Kidney (tissue), 13 donors: ENCODE measurements at regions not wholly inside any gene's neighbourhood (a gene's known extent, or its start where the extent isn't known, plus 50 kb on each side); places are given as distances from the start of the nearest gene placed in this dataset.
"Not testable (repeated sequence)": the region's sequence is repeated elsewhere in the genome, so short reads cannot be mapped to it uniquely, and the experiment has no call there.

Experiments
- DNase-seq, 5 donors: peaks; one replicate each; pipeline ENCODE4 v3.0.0-alpha.2; 2013 to 2020
- FAIRE-seq: peaks from 2 replicates; lab custom pipeline; 2012; peaks lifted over from hg19 to GRCh38; lab: Jason Lieb, UNC
- H3K27ac ChIP-seq, 2 donors: one replicate each; pipeline ENCODE4 v1.7.0; 2013; ENCODE audit warnings: low read depth in 2 of 2, low read length in 2 of 2, inconsistent platforms in 1 of 2
- H3K27me3 ChIP-seq: one replicate; pipeline ENCODE4 v1.7.1; 2013; ENCODE audit warnings: low read length, inconsistent platforms; ENCODE audit not compliant: control insufficient read depth, insufficient read depth
- H3K36me3 ChIP-seq, 3 donors: one replicate each; pipeline versions ENCODE4 v1.7.0 to v1.7.1; 2013; ENCODE audit warnings: low read length in 3 of 3, control low read depth in 1 of 3, inconsistent platforms in 1 of 3; ENCODE audit not compliant: insufficient read depth in 3 of 3, control insufficient read depth in 2 of 3
- H3K4me1 ChIP-seq, 3 donors: one replicate each; pipeline versions ENCODE4 v1.7.0 to v1.7.1; 2013; ENCODE audit warnings: low read length in 3 of 3, inconsistent platforms in 1 of 3, low read depth in 1 of 3; ENCODE audit not compliant: control insufficient read depth in 2 of 3, insufficient read depth in 2 of 3
- H3K4me3 ChIP-seq, 3 donors: one replicate each; pipeline versions ENCODE4 v1.7.0 to v1.8.1; 2013; ENCODE audit warnings: low read length in 3 of 3, control low read depth in 1 of 3, inconsistent platforms in 1 of 3
- H3K9ac ChIP-seq, 3 donors: one replicate each; pipeline versions ENCODE4 v1.7.0 to v1.7.1; 2013; ENCODE audit warnings: low read length in 3 of 3, control low read depth in 1 of 3, inconsistent platforms in 1 of 3
- H3K9me3 ChIP-seq, 3 donors: one replicate each; pipeline versions ENCODE4 v1.7.0 to v1.7.1; 2013; ENCODE audit warnings: low read length in 3 of 3, control low read depth in 1 of 3, inconsistent platforms in 1 of 3; ENCODE audit not compliant: control insufficient read depth in 2 of 3, insufficient read depth in 1 of 3
- CTCF ChIP-seq: IDR thresholded peaks from 3 replicates; pipeline ENCODE4 v1.5.1; 2012; ENCODE audit warnings: mild to moderate bottlenecking, moderate library complexity, borderline replicate concordance; ENCODE audit not compliant: insufficient read depth; ENCODE audit errors: extremely low read depth
- intact Hi-C: fragments of 100-400 bp; cut with DNase I; formaldehyde crosslinking; loops from one replicate; pipeline ENCODE4 v1.11.1; 2022
- donor health status: control.
- donor health status: control.
- donor health status: control.
- donor health status: control.
- donor health status: control.
- donor health status: DM: yes; HTN: yes; CAD: no.
- donor health status: Normal renal cell carcinoma (clear cell type).

DNA sequence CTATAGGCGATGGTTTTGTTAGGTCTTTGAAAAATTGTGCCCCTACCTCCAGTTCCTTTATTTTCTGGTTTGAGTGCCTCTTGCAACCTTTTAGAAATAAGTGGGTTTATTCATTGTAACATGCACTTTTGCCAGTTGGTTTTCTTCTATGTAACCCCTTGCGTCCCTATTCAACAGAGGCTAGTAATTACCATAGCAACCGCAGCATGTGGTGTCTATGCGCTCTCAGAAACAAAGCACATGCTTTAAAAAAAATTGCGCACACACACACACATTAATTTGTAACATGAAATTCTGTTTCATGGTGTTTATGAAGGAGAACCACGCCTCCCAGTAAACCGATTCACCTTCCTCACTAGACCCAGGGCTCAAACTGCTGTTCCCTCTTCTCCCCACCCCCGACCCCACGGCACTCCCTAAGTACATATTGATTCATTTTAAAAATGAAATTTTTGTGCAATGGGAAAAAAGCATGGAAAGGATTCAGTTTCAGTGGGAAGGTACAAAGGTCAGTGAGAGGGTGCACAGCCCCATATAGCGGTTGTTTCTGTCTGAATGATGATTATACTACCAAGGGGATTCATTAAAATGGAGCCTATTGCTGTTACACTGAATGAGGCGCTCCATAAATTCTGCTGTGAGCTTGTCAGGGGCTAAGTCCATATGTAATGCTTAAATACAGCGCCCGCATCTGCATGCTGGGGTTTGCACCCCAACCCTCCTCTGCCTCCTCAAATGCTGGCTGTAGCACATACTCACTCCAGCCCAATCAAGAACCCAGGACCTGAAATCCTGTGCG, 206.9 kb downstream of the ICOS start:
- Histone ChIP-seq H3K9me3 (no peaks in the 10 kb centered on the region), H3K27ac (no peak overlapping the region), H3K9ac (no peak overlapping the region), H3K36me3 (no peaks in the 10 kb centered on the region), H3K27me3 (no peaks in the 10 kb centered on the region), H3K4me1 (no peaks in the 10 kb centered on the region), H3K4me3 (no peak overlapping the region)
- FAIRE-seq (no peak), DNase-seq (no peak)
- TF ChIP-seq CTCF, result no peak
- intact Hi-C loops, result no loop called here

DNA sequence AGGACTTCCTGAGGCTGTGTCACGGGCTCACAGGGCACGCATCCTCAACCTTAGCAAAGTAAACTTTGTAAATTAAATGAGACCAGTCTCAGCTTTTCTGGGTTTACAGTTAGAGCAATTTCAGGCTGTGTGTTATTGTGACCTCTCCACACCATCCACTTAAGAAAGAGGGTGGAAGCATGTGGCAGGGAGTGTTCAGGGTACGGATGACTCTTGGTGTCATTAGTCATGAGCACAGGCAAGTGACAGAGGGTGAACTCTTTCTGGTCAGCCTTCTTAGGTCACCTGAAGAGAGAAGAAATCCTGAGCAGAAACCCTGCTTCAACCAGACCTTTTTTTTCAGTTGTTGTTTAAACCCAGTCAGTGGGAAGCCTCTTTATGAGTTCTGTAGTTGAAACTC, 207.9 kb downstream of the ICOS start:
- H3K27me3 ChIP-seq, result no peaks in the 10 kb centered on the region
- FAIRE-seq (no peak), DNase-seq (no peak)
- no peak overlapping the region for H3K4me3 ChIP-seq
- TF ChIP-seq CTCF, result no peak
- H3K27ac ChIP-seq, result no peak overlapping the region
- no peaks in the 10 kb centered on the region for H3K36me3 ChIP-seq
- H3K4me1 ChIP-seq, result no peaks in the 10 kb centered on the region
- intact Hi-C loops, result no loop called here
- H3K9me3 ChIP-seq, result no peaks in the 10 kb centered on the region
- no peak overlapping the region for H3K9ac ChIP-seq

- peak; percentile 87 for TF ChIP-seq CTCF
- Histone ChIP-seq H3K9ac (peak overlapping the region; percentile 4 to 45 (median 38)), H3K27ac (no peak overlapping the region), H3K4me3 (peak overlapping the region; percentile 70 to 78 (median 72)), H3K9me3 (no peaks in the 10 kb centered on the region), H3K27me3 (no peaks in the 10 kb centered on the region), H3K4me1 (no peaks in the 10 kb centered on the region), H3K36me3 (no peaks in the 10 kb centered on the region)
- intact Hi-C loops, result no loop called here
- DNase-seq (peak; percentile 84 to 91 (median 88)), FAIRE-seq (no peak)
Observed at GRCh38 chr2:204145263-204145751, 208.7 kb downstream of the ICOS start.

DNA sequence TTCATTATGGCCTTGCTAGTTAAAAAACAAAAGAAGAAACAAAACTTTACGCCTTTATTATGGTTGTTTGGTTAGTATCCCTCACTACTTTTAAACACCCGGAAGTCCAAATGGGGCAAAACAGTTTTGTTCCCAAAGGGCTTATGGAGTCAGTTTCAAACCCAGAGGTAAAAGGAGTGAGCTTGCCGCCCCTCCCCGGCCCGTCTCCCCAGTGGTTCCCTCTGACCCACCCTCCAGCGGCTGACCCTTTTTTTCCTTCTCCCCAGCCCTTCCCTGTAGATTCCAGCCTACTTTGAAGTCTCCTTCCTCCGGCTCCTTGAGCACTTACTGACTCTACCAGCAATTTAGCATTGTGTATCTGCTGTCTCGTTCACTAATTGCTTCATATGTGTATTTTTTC, 209.2 kb downstream of the ICOS start:
- Histone ChIP-seq H3K27ac (no peak overlapping the region), H3K4me3 (peak overlapping the region; percentile 70 to 78 (median 72)), H3K27me3 (no peaks in the 10 kb centered on the region), H3K9me3 (no peaks in the 10 kb centered on the region), H3K4me1 (no peaks in the 10 kb centered on the region), H3K9ac (peak overlapping the region; percentile 24 to 45 (median 38)), H3K36me3 (no peaks in the 10 kb centered on the region)
- DNase-seq, result no peak
- no peak for FAIRE-seq
- intact Hi-C loops, result no loop called here
- no peak for TF ChIP-seq CTCF

DNA sequence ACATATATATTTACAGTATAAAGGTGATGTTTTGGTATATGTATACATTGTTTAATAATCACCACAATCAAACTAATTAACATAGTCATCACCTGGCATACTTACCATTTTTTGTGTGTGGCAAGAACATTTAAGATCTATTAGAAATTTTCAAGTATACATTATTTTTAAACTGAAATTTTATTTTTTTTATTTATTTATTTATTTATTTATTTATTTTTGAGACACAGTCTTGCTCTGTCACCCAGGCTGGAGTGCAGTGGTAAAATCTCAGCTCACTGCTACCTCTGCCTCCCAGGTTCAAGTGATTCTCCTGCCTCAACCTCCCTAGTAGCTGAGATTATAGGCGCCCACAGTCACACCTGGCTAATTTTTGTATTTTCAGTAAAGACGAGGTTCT, 210.5 kb downstream of the ICOS start:
- H3K9me3 ChIP-seq, H3K36me3 ChIP-seq, H3K4me3 ChIP-seq, intact Hi-C loops, H3K27ac ChIP-seq, H3K4me1 ChIP-seq, H3K9ac ChIP-seq, DNase-seq, H3K27me3 ChIP-seq: not testable (repeated sequence)
- peak; percentile 13 for FAIRE-seq
